ENCODE measurements at regions not wholly inside any gene's neighbourhood (a gene's known extent, or its start where the extent isn't known, plus 50 kb on each side); places are given as distances from the start of the nearest gene placed in this dataset.

DNA sequence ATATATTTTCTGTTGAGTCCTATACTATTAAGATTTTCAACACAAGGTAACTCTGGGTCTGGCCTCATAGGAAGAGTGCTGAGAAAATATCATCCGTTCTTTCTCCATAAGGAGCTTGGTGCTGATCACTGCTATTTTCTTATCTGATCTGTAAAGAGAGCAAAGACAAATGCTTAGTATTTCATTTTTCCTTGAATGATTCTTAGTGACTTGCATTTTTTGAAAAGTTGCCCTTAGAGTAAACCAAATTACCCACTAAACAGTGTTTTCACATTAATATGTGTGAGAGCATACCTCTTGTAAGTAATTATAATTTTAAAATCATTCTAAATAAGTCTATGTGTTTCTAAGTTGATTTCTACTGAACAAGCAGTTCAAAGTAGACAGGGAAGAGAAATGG, 121.3 kb upstream of the CTSV start:
- no peak for TF ChIP-seq EZH2phosphoT487 (IDR thresholded peaks at IDR 0.05; ENCODE audit: insufficient read depth, low read depth)
- TF ChIP-seq EZH2 (IDR thresholded peaks at IDR 0.05; ENCODE audit: insufficient read depth, poor library complexity, severe bottlenecking), result no peak
